ENCODE measurements at regions not wholly inside any gene's neighbourhood (a gene's known extent, or its start where the extent isn't known, plus 50 kb on each side); places are given as distances from the start of the nearest gene placed in this dataset.

DNA sequence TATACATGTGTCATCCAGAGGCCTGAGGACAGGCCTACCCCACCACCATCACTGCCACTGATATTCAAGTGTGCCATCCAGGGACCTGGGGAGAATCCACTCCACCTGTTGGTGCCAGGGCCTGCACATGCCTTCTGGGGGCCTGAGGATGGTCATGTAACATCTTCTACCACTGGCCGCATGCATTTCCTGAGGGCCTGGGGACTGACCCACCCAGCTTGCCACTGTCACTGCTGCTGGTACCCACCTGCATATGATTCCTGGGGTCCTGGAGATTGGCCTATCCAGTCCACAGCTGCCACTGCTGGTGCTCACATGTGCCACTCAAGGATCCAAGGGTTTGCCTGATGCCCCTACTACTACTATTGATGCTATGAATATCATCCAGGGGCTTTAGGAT is 184.3 kb upstream of the SYNCRIP start:
- H3K4me3 Mint-ChIP-seq: no peak overlapping the region
- no peaks in the 10 kb centered on the region for H3K36me3 Mint-ChIP-seq
- H3K27me3 Mint-ChIP-seq: peaks cover 1% of the 10 kb centered on the region
- no peaks in the 10 kb centered on the region for H3K4me1 Mint-ChIP-seq
- peaks cover 31% of the 10 kb centered on the region for H3K9me3 Mint-ChIP-seq
- no peak overlapping the region for H3K27ac Mint-ChIP-seq

DNA sequence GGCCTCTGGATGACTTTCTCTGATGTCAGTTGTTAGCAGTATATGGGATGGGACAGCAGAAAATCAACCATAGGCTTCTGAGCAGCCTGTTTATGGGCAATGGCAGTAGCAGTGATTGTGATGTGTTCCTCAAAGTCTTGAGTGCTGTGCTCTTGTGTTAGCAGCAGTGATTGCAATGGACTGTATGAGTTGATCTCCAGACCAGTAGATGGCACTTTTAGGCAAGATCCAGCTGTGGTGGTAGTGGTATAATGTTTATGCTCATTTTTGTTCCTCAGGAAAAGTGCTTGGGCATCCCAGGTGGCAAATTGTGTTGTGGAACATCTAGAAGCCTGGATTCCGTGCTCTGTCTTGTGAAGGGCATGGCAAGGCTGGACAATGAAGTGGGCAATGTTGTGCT is 181.6 kb upstream of the SYNCRIP start:
- H3K4me1 Mint-ChIP-seq: no peaks in the 10 kb centered on the region
- no peak overlapping the region for H3K4me3 Mint-ChIP-seq
- no peaks in the 10 kb centered on the region for H3K36me3 Mint-ChIP-seq
- no peak overlapping the region for H3K27ac Mint-ChIP-seq
- H3K9me3 Mint-ChIP-seq: peaks cover 31% of the 10 kb centered on the region
- H3K27me3 Mint-ChIP-seq: peaks cover 1% of the 10 kb centered on the region

DNA sequence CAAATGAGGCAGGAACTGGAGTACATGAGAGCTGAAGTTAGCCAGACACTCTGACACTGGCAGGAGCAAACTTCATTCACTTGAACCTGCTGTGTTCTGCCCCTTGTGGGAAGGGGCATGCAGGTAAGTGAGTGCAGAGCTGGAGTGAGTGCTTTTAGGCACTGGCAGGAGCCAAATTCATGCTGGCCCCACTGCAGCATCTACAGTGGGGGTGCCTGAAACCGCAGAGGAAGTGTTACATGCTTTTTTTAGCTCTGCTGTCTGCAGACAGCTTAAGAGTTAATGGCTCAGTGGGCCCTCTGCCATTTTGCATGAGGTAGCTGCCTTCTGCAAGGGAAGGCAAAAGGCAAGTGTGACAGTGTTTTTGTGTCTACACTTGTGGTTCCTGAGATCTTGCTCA is 167.9 kb upstream of the SYNCRIP start:
- Mint-ChIP-seq H3K36me3 (no peaks in the 10 kb centered on the region), H3K27ac (no peak overlapping the region), H3K4me1 (no peaks in the 10 kb centered on the region), H3K9me3 (peaks cover 6% of the 10 kb centered on the region), H3K27me3 (peaks cover 7% of the 10 kb centered on the region), H3K4me3 (no peak overlapping the region)

DNA sequence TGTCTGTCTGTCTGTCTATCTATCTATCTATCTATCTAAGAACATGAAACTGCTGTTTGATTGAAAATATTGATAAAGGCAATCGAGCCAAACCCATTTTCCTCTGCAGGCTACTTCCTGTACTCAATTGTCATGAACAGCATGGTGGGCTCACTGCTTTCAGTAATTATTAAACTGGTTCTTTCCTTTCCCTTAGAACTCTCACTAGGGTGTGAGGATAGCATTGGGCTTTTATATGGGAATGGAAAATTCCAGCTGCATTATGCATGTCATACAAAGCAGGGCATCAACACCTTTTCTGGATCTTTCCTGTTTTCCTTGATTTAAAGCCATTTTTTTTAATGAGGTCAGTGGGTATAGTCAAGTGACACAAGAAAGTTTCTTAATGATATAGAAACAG is 161.0 kb upstream of the SYNCRIP start:
- H3K4me3 Mint-ChIP-seq: no peak overlapping the region
- H3K4me1 Mint-ChIP-seq: no peaks in the 10 kb centered on the region
- H3K36me3 Mint-ChIP-seq: no peaks in the 10 kb centered on the region
- peaks cover 10% of the 10 kb centered on the region for H3K27me3 Mint-ChIP-seq
- H3K27ac Mint-ChIP-seq: no peak overlapping the region
- H3K9me3 Mint-ChIP-seq: peaks cover 6% of the 10 kb centered on the region

DNA sequence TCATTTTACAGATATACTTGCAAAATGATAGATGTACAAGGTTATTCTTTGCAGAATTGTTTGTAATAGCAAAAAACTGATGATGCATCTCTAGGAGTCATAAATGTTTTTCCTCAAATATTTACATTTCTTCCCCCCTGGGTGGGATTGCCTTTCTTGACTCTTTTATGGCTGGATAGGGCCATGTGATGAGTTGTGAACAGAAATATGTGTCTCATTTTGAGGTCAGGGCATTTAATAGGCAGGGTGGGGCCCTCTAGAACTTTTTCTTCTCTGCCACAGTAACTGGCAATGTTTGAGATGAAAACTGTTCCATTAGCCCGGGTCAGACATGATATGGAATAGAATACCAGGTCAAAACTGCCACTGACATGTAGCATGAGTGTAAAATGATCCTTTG is 159.5 kb upstream of the SYNCRIP start:
- Mint-ChIP-seq H3K4me1 (no peaks in the 10 kb centered on the region), H3K36me3 (no peaks in the 10 kb centered on the region), H3K4me3 (no peak overlapping the region), H3K27me3 (peaks cover 10% of the 10 kb centered on the region), H3K27ac (no peak overlapping the region), H3K9me3 (peaks cover 6% of the 10 kb centered on the region)

DNA sequence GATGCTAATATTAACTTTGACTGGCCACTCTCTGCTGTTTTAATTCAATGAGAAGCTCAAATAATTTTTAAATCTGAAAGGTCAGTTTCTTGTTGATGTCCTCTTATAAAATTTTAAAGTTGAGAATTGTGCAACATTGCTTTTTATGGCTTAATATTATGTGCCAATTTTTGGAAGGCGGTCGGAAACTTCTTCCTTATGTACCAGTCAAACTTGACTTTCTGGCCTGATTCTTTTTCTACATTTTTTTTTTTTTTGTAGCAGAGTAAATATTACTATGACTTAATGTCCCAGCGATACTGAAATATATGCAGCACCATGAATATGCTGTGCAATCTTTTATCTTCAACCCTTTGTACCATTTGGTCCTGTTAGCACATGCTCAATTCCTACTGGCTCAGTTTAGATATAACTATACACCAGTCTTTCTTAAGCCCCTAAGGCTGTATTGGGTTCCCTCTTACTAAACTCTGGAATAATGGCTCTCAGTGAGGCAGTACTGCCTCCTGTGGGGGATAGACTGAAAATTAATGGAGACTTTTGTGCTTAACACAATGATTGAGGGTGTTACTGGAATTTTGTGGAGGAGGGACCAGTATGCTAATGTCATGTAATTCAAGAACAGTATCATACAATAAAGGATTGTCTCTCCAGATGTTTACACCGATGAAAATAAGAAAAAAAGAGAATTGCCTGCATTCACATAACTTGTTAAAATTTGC is 156.4 kb upstream of the SYNCRIP start:
- no peak overlapping the region for H3K27ac Mint-ChIP-seq
- no peaks in the 10 kb centered on the region for H3K36me3 Mint-ChIP-seq
- peaks cover 9% of the 10 kb centered on the region for H3K27me3 Mint-ChIP-seq
- no peaks in the 10 kb centered on the region for H3K4me1 Mint-ChIP-seq
- H3K4me3 Mint-ChIP-seq: no peak overlapping the region
- no peaks in the 10 kb centered on the region for H3K9me3 Mint-ChIP-seq

DNA sequence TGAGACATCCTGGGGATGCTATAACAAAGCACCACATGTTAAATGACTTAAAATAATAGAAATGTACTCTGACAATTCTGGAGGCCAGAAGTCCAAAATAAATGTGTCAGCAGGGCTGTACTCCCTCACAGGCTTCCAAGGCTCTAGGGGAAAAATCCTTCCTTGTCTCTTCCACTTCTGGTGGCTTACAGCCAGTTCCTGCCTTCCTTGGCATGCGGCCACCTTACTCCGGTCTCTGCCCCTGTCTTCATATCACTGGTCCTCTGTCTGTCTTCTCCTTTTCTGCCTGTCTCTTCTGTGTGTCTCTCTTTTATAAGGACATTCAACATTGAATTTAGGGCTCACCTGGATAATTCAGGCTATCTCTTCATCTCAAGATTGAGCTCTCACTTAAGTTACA is 155.3 kb upstream of the SYNCRIP start:
- peaks cover 9% of the 10 kb centered on the region for H3K27me3 Mint-ChIP-seq

DNA sequence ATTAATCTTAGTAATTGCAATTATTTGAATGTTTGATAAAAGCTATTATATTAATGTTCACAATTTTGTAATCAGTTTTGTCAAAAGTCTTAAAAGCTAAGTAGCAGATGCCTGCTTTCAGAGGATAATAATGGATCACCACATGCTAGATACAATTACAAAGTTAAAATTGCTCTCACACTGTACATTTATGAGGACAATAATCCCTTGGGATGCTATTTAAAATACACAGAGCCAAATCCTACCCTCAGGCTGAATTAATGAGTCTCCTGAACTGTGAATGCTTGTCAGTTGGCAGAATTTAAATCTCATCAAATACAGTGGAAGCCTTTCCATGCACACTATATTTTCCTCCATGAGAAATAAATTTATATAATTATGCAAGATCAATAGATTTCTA is 153.3 kb upstream of the SYNCRIP start:
- H3K9me3 Mint-ChIP-seq: no peaks in the 10 kb centered on the region
- H3K4me1 Mint-ChIP-seq: no peaks in the 10 kb centered on the region
- no peak overlapping the region for H3K27ac Mint-ChIP-seq
- peaks cover 9% of the 10 kb centered on the region for H3K27me3 Mint-ChIP-seq
- H3K4me3 Mint-ChIP-seq: no peak overlapping the region
- H3K36me3 Mint-ChIP-seq: no peaks in the 10 kb centered on the region

More for the DNA sequence above, 155.3 kb upstream of the SYNCRIP start:
- H3K4me3 Mint-ChIP-seq: no peak overlapping the region
- H3K9me3 Mint-ChIP-seq: no peaks in the 10 kb centered on the region
- no peak overlapping the region for H3K27ac Mint-ChIP-seq
- H3K36me3 Mint-ChIP-seq: no peaks in the 10 kb centered on the region
- no peaks in the 10 kb centered on the region for H3K4me1 Mint-ChIP-seq

DNA sequence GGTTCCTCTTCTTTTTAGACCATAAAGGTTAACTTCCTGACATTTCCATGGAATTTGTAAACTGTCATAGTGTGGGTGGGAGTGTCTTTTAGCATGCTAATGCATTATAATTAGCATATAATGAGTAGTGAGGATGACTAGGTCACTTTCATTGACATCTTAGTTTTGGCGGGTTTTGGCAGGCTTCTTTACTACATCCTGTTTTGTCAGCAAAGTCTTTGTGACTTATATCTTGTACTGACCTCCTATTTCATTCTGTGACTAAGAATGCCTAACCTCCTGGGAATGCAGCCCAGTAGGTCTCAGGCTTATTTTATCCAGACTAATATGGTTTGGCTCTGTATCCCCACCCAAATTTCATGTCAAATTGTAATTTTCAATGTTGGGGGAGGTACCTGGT is 149.6 kb upstream of the SYNCRIP start:
- H3K36me3 Mint-ChIP-seq: no peaks in the 10 kb centered on the region
- peaks cover 4% of the 10 kb centered on the region for H3K27me3 Mint-ChIP-seq
- peaks cover 9% of the 10 kb centered on the region for H3K9me3 Mint-ChIP-seq
- no peak overlapping the region for H3K27ac Mint-ChIP-seq
- no peak overlapping the region for H3K4me3 Mint-ChIP-seq
- H3K4me1 Mint-ChIP-seq: no peaks in the 10 kb centered on the region

DNA sequence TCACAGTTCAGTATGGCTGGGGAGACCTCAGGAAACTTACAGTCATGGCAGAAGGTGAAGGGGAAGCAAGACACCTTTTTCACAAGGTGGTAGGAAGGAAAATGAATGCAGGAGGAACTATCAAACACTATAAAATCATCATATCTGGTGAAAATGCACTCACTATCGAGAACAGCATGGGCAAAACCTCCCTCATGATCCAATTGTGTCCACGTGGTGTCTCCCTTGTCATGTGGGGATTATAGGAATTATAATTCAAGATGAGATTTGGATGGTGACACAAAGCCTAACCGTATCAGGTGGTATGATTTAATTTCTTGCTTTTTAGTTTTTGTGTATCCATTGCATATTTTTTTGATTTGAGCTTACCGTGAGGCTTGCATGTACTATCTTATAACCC is 133.2 kb upstream of the SYNCRIP start:
- H3K4me1 Mint-ChIP-seq: no peaks in the 10 kb centered on the region
- no peak overlapping the region for H3K4me3 Mint-ChIP-seq
- peaks cover 13% of the 10 kb centered on the region for H3K27me3 Mint-ChIP-seq
- H3K27ac Mint-ChIP-seq: no peak overlapping the region
- H3K9me3 Mint-ChIP-seq: peaks cover 13% of the 10 kb centered on the region
- H3K36me3 Mint-ChIP-seq: peaks cover 2% of the 10 kb centered on the region

DNA sequence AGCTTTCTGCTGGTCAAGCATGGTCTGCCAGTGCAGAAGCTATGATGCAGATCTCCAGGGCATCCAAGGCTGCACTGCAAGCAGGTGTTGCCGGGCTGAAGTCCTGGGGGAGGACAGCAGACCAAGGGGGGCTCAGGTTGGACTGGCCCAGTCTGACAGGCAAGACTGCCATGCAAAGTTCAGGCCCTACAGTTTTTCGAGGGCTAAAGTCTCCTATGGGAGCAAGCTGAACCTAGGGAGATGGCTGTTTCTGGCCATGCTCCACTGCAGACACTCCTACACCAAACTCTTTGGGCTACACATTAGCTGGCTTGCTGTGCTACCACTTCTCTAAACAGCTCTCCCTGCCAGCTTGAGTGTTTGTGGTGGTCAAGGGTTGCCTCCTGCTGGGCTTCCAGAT is 130.0 kb upstream of the SYNCRIP start:
- H3K36me3 Mint-ChIP-seq: no peaks in the 10 kb centered on the region
- H3K4me3 Mint-ChIP-seq: no peak overlapping the region
- no peaks in the 10 kb centered on the region for H3K4me1 Mint-ChIP-seq
- no peak overlapping the region for H3K27ac Mint-ChIP-seq
- peaks cover 8% of the 10 kb centered on the region for H3K9me3 Mint-ChIP-seq
- peaks cover 18% of the 10 kb centered on the region for H3K27me3 Mint-ChIP-seq

DNA sequence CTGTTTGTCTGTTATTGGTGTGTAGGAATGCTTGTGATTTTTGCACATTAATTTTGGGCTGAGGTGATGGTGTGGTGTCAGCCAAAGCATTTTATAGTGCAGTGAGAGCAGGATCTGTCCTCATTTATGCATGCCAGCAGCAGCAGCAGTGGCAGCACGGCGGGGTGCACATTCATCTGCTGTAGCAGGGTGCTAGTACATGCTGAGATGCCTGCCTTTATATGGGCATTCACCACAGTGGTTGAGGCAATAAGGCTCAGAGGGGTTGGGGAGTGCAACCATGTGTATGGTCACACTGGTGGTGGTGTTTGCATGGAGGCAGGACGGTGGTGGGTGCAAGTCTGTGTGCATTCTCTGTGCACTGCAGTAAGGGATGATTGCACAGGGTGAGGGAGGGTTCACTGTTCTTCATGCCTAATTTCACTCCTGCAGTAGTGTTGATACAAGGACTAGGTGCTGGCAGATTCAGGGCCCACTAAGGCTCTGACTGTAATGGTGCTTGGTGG is 129.3 kb upstream of the SYNCRIP start:
- peaks cover 14% of the 10 kb centered on the region for H3K27me3 Mint-ChIP-seq
- peaks cover 2% of the 10 kb centered on the region for H3K9me3 Mint-ChIP-seq
- no peaks in the 10 kb centered on the region for H3K4me1 Mint-ChIP-seq
- H3K27ac Mint-ChIP-seq: no peak overlapping the region
- H3K4me3 Mint-ChIP-seq: no peak overlapping the region
- no peaks in the 10 kb centered on the region for H3K36me3 Mint-ChIP-seq

DNA sequence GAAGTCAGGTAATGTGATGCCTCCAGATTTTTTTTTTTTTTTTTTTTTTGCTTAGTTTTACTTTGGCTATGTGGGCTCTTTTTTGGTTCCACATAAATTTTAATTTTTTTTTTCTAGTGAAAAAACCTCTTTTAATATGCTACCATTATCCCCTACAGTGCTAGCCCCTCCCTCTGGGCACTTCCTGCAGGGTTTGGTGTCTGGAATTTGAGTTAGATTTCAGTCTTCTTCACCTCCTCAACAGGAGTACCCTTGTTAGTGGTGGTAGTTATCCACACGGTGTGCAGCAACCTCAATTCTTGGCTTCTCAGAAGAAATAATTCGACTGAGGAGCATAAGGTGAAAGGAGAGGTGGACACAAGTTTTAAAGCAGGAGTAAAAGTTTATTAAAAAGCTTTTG is 128.8 kb upstream of the SYNCRIP start:
- no peak overlapping the region for H3K27ac Mint-ChIP-seq
- no peak overlapping the region for H3K4me3 Mint-ChIP-seq
- H3K4me1 Mint-ChIP-seq: no peaks in the 10 kb centered on the region
- H3K36me3 Mint-ChIP-seq: no peaks in the 10 kb centered on the region
- H3K27me3 Mint-ChIP-seq: peaks cover 14% of the 10 kb centered on the region
- no peaks in the 10 kb centered on the region for H3K9me3 Mint-ChIP-seq

DNA sequence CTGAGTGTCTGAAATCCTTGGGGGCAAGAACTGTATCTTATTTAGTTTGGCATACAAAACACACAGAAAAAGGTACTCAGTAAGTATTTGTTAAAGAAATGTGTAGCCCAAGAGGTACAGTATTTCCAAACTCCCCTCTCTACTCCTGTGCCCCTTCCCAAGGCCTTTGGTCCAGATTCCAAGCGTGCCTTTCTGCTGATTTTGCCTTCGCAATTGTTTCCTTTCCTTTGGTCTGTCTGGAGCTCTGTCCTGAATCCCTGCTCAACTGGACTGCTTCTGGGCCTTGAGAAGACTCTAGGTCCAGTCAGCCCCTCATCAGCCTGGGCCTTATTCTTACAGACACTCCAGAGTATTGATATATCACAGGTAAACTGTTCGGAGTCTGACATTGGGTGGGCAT is 122.2 kb upstream of the SYNCRIP start:
- no peaks in the 10 kb centered on the region for H3K9me3 Mint-ChIP-seq
- H3K27ac Mint-ChIP-seq: no peak overlapping the region
- H3K27me3 Mint-ChIP-seq: peaks cover 8% of the 10 kb centered on the region
- H3K36me3 Mint-ChIP-seq: no peaks in the 10 kb centered on the region
- H3K4me1 Mint-ChIP-seq: no peaks in the 10 kb centered on the region
- no peak overlapping the region for H3K4me3 Mint-ChIP-seq

DNA sequence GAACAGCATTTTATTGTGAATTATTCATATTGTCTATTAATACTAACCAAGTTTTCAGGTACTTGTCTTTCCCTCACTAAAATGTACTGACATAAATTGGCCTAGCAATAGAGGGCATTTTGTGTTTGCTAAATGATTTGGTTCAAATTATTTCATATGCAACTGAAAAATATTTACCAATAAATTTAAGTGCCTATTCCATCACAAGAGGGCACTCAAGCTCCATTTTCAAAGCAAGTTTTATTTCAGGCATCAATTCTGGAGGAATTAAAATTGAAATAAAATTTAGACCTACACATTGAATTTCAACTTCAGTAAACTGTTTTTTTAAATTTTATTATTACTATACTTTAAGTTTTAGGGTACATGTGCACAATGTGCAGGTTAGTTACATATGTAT is 114.3 kb upstream of the SYNCRIP start:
- Mint-ChIP-seq H3K27ac (no peak overlapping the region), H3K36me3 (no peaks in the 10 kb centered on the region), H3K27me3 (peaks cover 1% of the 10 kb centered on the region), H3K9me3 (no peaks in the 10 kb centered on the region), H3K4me3 (no peak overlapping the region), H3K4me1 (no peaks in the 10 kb centered on the region)

DNA sequence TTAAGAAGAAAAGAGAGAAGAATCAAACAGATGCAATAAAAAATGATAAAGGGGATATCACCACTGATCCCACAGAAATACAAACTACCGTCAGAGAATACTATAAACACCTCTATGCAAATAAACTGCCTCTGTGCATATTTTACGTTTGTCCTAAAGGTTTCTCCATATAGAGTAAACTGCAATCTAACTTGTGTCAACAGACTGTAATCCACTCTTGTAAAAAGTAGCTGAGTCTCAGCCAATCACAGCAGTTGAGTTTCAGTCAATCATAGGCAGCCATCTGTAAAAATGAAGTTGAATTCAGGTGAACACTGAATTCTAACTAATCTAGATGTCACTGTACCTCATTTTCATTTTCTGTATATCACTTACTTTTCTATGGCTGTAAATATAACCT is 112.2 kb upstream of the SYNCRIP start:
- H3K4me1 Mint-ChIP-seq: no peaks in the 10 kb centered on the region
- no peaks in the 10 kb centered on the region for H3K36me3 Mint-ChIP-seq
- H3K4me3 Mint-ChIP-seq: no peak overlapping the region
- no peak overlapping the region for H3K27ac Mint-ChIP-seq
- no peaks in the 10 kb centered on the region for H3K27me3 Mint-ChIP-seq
- H3K9me3 Mint-ChIP-seq: no peaks in the 10 kb centered on the region

DNA sequence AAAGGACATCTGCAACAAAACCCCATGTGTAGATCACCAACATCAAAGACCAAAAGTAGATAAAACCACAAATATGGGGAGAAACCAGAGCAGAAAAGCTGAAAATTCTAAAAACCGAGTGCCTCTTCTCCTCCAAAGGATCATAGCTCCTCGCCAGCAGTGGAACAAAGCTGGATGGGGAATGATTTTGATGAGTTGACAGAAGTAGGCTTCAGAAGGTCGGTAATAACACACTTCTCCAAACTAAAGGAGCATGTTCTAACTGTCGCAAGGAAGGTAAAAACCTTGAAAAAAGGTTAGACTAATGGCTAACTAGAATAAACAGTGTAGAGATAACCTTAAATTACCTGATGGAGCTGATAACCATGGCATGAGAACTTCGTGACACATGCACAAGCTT is 109.9 kb upstream of the SYNCRIP start:
- H3K27ac Mint-ChIP-seq: no peak overlapping the region
- no peaks in the 10 kb centered on the region for H3K36me3 Mint-ChIP-seq
- H3K27me3 Mint-ChIP-seq: peaks cover 5% of the 10 kb centered on the region
- H3K4me1 Mint-ChIP-seq: no peaks in the 10 kb centered on the region
- no peaks in the 10 kb centered on the region for H3K9me3 Mint-ChIP-seq
- H3K4me3 Mint-ChIP-seq: no peak overlapping the region

All from activated naive CD4-positive, alpha-beta T cell treated with anti-CD3 and anti-CD28 coated beads, Interleukin-2, amount 50 U/mL, for 24 hours (primary cell).